Sciatic nerve (tissue), 2 donors: ENCODE measurements at regions not wholly inside any gene's neighbourhood (a gene's known extent, or its start where the extent isn't known, plus 50 kb on each side); places are given as distances from the start of the nearest gene placed in this dataset.

Source experiments
- ATAC-seq: fragments of 200-7000 bp; cut with Tn5 transposase; one replicate; pipeline ENCODE4 v1.9.1; 2020; ENCODE audit warnings: mild to moderate bottlenecking, moderate library complexity
- DNase-seq: peaks from one replicate; pipeline ENCODE4 v3.0.0-alpha.2; 2020; ENCODE audit warnings: low spot score
- intact Hi-C: fragments of 100-400 bp; cut with DNase I; formaldehyde crosslinking; loops from one replicate; pipeline ENCODE4 v1.14.2; 2022
- donor health status: DM: no; HTN: no; CAD: no.
- donor health status: DM: no; HTN: no; CAD: no.

GRCh38 chr9:24488896-24489295 is 56.8 kb downstream of the IZUMO3 start:
- DNase-seq, result no peak
- intact Hi-C loops, result no loop called here
- no peak for ATAC-seq

GRCh38 chr9:24487946-24488345 is 57.8 kb downstream of the IZUMO3 start:
- DNase-seq, result no peak
- intact Hi-C loops, result no loop called here
- ATAC-seq, result no peak

- intact Hi-C loops, result no loop called here
- ATAC-seq (no peak), DNase-seq (no peak)
These were observed 58.3 kb downstream of the IZUMO3 start for GRCh38 chr9:24487250-24487861.

- DNase-seq, result no peak
- ATAC-seq, result no peak
- intact Hi-C loops, result no loop called here
These were observed 66.2 kb downstream of the IZUMO3 start for GRCh38 chr9:24479361-24480059.

- intact Hi-C loops, result no loop called here
- DNase-seq (no peak), ATAC-seq (no peak)
These were observed 81.3 kb downstream of the IZUMO3 start for GRCh38 chr9:24464319-24464951.

- ATAC-seq (no peak), DNase-seq (no peak)
- intact Hi-C loops, result no loop called here
These were observed 82.7 kb downstream of the IZUMO3 start for GRCh38 chr9:24462951-24463350.

- no peak for DNase-seq
- no peak for ATAC-seq
- intact Hi-C loops, result no loop called here
These were observed 84.9 kb downstream of the IZUMO3 start for GRCh38 chr9:24460781-24461180.

GRCh38 chr9:24459953-24460352 is 85.7 kb downstream of the IZUMO3 start:
- intact Hi-C loops, result no loop called here
- ATAC-seq, result no peak
- no peak for DNase-seq

GRCh38 chr9:24451346-24451745 is 94.4 kb downstream of the IZUMO3 start:
- no peak for DNase-seq
- intact Hi-C loops, result no loop called here
- ATAC-seq, result no peak

GRCh38 chr9:24449976-24450375 is 95.7 kb downstream of the IZUMO3 start:
- intact Hi-C loops, result no loop called here
- DNase-seq, result no peak
- ATAC-seq, result no peak

- no peak for ATAC-seq
- intact Hi-C loops, result no loop called here
- DNase-seq, result no peak
These were observed 106.2 kb downstream of the IZUMO3 start for GRCh38 chr9:24439456-24439855.

GRCh38 chr9:24438876-24439275 is 106.8 kb downstream of the IZUMO3 start:
- intact Hi-C loops, result no loop called here
- ATAC-seq (no peak), DNase-seq (no peak)

GRCh38 chr9:24436761-24437160 is 108.9 kb downstream of the IZUMO3 start:
- DNase-seq (no peak), ATAC-seq (no peak)
- intact Hi-C loops, result no loop called here

GRCh38 chr9:24434183-24434582 is 111.5 kb downstream of the IZUMO3 start:
- DNase-seq (no peak), ATAC-seq (no peak)
- intact Hi-C loops, result no loop called here

- no peak for ATAC-seq
- no peak for DNase-seq
- intact Hi-C loops, result no loop called here
These were observed 129.6 kb downstream of the IZUMO3 start for GRCh38 chr9:24416136-24416535.

- ATAC-seq, result no peak
- no peak for DNase-seq
- intact Hi-C loops, result no loop called here
These were observed 132.0 kb downstream of the IZUMO3 start for GRCh38 chr9:24413651-24414050.

GRCh38 chr9:24398466-24398865 is 147.2 kb downstream of the IZUMO3 start:
- ATAC-seq (no peak), DNase-seq (no peak)
- intact Hi-C loops, result no loop called here

- intact Hi-C loops, result no loop called here
- ATAC-seq (no peak), DNase-seq (no peak)
These were observed 154.6 kb downstream of the IZUMO3 start for GRCh38 chr9:24391095-24391494.

- DNase-seq, result no peak
- ATAC-seq, result no peak
- intact Hi-C loops, result no loop called here
These were observed 160.6 kb downstream of the IZUMO3 start for GRCh38 chr9:24385077-24385476.

- ATAC-seq (no peak), DNase-seq (no peak)
- intact Hi-C loops, result no loop called here
These were observed 163.1 kb downstream of the IZUMO3 start for GRCh38 chr9:24382566-24382965.

- ATAC-seq (no peak), DNase-seq (no peak)
These were observed 164.5 kb downstream of the IZUMO3 start for GRCh38 chr9:24381205-24381604.

More at GRCh38 chr9:24381205-24381604, 164.5 kb downstream of the IZUMO3 start:
- intact Hi-C loops, result no loop called here
